ENCODE measurements at regions not wholly inside any gene's neighbourhood (a gene's known extent, or its start where the extent isn't known, plus 50 kb on each side); places are given as distances from the start of the nearest gene placed in this dataset.

DNA sequence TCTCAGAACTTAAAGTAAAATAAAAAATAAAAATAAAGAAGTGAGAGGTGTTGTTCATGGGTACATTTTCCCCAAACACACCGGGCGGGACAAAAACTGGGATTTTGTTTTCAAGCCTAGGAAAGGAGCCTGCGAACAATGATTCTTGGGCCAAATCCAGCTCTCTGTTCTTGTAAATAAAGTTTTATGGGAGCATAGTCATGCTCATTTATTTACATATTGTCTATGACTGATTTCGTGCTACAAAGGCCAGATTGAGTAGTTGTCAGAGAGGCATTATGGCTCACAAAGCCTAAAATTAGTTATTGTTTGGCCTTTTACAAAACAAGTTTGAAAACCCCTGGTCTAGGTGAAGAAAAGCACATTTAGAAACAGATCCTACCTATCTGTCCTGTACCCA lies 821.0 kb upstream of the GRAMD2B start:
- Histone ChIP-seq H3K36me3 (no peaks in the 10 kb centered on the region), H3K9me3 (no peaks in the 10 kb centered on the region), H3K27me3 (no peaks in the 10 kb centered on the region), H3K4me1 (no peaks in the 10 kb centered on the region), H3K4me3 (ENCODE audit: low read depth, low read length) (no peak overlapping the region)
- DNase-seq, result no peak
- TF ChIP-seq, protein P1, sequence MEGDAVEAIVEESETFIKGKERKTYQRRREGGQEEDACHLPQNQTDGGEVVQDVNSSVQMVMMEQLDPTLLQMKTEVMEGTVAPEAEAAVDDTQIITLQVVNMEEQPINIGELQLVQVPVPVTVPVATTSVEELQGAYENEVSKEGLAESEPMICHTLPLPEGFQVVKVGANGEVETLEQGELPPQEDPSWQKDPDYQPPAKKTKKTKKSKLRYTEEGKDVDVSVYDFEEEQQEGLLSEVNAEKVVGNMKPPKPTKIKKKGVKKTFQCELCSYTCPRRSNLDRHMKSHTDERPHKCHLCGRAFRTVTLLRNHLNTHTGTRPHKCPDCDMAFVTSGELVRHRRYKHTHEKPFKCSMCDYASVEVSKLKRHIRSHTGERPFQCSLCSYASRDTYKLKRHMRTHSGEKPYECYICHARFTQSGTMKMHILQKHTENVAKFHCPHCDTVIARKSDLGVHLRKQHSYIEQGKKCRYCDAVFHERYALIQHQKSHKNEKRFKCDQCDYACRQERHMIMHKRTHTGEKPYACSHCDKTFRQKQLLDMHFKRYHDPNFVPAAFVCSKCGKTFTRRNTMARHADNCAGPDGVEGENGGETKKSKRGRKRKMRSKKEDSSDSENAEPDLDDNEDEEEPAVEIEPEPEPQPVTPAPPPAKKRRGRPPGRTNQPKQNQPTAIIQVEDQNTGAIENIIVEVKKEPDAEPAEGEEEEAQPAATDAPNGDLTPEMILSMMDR (IDR thresholded peaks at IDR 0.05; ENCODE audit: low read depth, low read length), result no peak

DNA sequence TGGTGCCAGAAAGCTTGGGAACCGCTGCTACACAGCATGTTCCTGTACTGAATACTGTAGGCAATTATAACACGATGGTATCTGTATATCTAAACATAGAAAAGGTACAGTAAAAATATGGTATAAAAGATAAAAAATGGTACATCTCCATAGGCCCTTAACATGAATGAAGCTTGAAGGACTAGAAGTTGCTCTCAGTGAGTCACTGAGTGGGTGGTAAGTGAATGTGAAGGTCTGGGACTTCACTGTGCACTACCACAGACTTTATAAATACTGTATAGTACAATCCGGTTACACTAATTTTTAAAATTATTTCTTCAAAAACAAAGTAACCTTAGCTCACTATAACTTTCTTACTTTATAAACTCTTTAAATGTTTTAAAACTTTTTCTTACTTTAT lies 819.9 kb upstream of the GRAMD2B start:
- H3K9me3 ChIP-seq, result no peaks in the 10 kb centered on the region
- TF ChIP-seq, protein P1 (IDR thresholded peaks at IDR 0.05; ENCODE audit: low read depth, low read length), result no peak
- H3K4me1 ChIP-seq, result no peaks in the 10 kb centered on the region
- no peaks in the 10 kb centered on the region for H3K27me3 ChIP-seq
- DNase-seq, result no peak
- no peaks in the 10 kb centered on the region for H3K36me3 ChIP-seq
- no peak overlapping the region for H3K4me3 ChIP-seq (ENCODE audit: low read depth, low read length)

DNA sequence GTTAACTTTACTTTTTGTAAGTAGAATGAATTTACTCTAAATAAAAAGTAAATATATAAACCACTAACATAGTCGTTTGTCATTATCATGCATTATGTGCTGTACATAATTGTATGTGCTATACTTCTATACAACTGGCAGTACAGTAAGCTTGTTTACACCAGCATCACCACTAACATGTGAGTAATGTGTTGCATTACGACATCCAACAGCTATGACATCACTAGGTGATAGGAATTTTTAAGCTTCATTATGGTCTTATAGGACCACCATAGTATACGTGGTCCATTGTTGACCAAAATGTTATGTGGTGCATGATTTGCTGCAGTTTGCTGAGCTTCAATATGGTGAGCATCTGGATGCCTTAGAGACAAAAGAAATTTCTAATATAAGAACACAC lies 819.1 kb upstream of the GRAMD2B start:
- H3K4me3 ChIP-seq (ENCODE audit: low read depth, low read length), result no peak overlapping the region
- no peaks in the 10 kb centered on the region for H3K27me3 ChIP-seq
- H3K36me3 ChIP-seq, result no peaks in the 10 kb centered on the region
- H3K4me1 ChIP-seq, result no peaks in the 10 kb centered on the region
- no peak for DNase-seq
- TF ChIP-seq, protein P1 (IDR thresholded peaks at IDR 0.05; ENCODE audit: low read depth, low read length), result no peak
- no peaks in the 10 kb centered on the region for H3K9me3 ChIP-seq

DNA sequence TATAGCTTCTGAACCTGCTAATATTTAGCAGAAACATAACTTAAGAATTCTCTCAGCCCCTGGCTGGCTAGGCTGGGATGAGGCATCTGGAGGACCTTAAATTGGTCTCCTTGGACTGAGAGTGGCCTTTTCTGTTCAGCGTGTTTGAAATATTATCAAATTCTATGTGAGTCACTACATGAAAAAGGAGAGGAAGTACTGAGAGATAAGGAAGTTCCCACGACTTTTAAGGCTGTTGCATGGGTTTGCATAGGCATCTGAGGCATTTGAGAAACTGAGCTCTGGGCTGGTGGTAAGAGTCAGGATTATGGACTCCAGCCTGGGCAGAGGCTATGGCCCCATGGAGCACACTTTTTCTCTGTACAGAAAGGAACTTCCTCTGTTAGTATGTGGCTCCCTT lies 816.2 kb upstream of the GRAMD2B start:
- Histone ChIP-seq H3K27me3 (no peaks in the 10 kb centered on the region), H3K4me3 (ENCODE audit: low read depth, low read length) (no peak overlapping the region), H3K4me1 (no peaks in the 10 kb centered on the region), H3K36me3 (no peaks in the 10 kb centered on the region), H3K9me3 (no peaks in the 10 kb centered on the region)
- TF ChIP-seq, protein P1 (IDR thresholded peaks at IDR 0.05; ENCODE audit: low read depth, low read length), result no peak
- no peak for DNase-seq

DNA sequence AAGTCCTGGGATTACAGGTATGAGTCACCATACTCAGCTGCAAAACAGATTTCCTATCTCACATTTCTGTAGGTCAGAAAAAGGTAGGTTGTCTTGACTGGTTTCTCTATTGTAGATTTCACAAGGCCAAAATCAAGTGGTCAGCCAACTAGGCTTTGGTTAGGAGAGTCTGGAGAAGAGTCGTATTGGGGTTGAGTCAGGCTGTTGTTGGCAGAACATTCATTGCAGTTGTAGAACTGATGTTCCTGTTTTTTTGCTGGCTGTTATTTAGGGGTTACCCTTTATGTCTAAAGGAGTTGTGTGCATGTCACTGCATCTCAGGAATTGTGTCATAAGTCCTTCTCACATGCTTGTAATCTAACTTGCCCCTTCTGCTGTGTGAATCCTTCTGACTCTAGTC lies 814.2 kb upstream of the GRAMD2B start:
- peaks cover 4% of the 10 kb centered on the region for H3K4me1 ChIP-seq
- TF ChIP-seq, protein P1 (IDR thresholded peaks at IDR 0.05; ENCODE audit: low read depth, low read length), result no peak
- H3K27me3 ChIP-seq, result no peaks in the 10 kb centered on the region
- H3K4me3 ChIP-seq (ENCODE audit: low read depth, low read length), result no peak overlapping the region
- no peaks in the 10 kb centered on the region for H3K36me3 ChIP-seq
- DNase-seq, result no peak
- H3K9me3 ChIP-seq, result no peaks in the 10 kb centered on the region

DNA sequence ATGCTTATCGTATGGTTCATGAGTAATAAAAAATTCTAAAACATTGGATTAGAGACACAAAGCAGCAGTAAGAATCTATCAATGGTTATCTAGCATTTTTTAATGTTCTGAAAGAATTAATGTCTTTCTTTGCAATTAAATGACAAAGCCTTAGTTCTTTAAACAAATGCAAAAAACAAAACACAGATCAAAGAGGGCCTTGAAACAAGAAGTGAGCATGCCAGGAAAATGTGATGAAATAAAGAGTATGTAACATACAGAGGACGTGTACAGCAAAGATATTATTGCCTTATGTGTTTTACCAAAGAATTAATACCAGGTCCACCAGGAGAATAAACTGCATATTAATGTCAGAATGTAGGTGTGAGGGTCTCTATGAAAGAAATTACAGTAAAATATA lies 812.3 kb upstream of the GRAMD2B start:
- H3K36me3 ChIP-seq, result no peaks in the 10 kb centered on the region
- TF ChIP-seq, protein P1 (IDR thresholded peaks at IDR 0.05; ENCODE audit: low read depth, low read length), result no peak

More for the DNA sequence above, 812.3 kb upstream of the GRAMD2B start:
- DNase-seq, result no peak
- no peaks in the 10 kb centered on the region for H3K9me3 ChIP-seq
- H3K4me3 ChIP-seq (ENCODE audit: low read depth, low read length), result no peak overlapping the region
- H3K4me1 ChIP-seq, result peaks cover 4% of the 10 kb centered on the region
- H3K27me3 ChIP-seq, result no peaks in the 10 kb centered on the region
